Prostate gland (tissue), 2 donors: ENCODE measurements at regions not wholly inside any gene's neighbourhood (a gene's known extent, or its start where the extent isn't known, plus 50 kb on each side); places are given as distances from the start of the nearest gene placed in this dataset.
"Not testable (repeated sequence)": the region's sequence is repeated elsewhere in the genome, so short reads cannot be mapped to it uniquely, and the experiment has no call there.

Experiments used
- DNase-seq: peaks from one replicate; pipeline ENCODE4 v3.0.0-alpha.2; 2019; ENCODE audit warnings: low spot score
- H3K27ac ChIP-seq, 2 donors: fragments of 200-600 bp; sonication (generic); 2 replicates each; pipeline ENCODE4 v1.5.1; 2017 to 2019
- H3K27me3 ChIP-seq: fragments of 200-600 bp; sonication (generic); replicated peaks from 2 replicates; pipeline ENCODE4 v1.5.1; 2019; ENCODE audit not compliant: insufficient read depth
- H3K36me3 ChIP-seq, 2 donors: fragments of 200-600 bp; sonication (generic); 1 replicate in 1 of 2; 2 replicates in 1 of 2; pipeline versions ENCODE4 v1.5.1 to v1.8.1; 2017 to 2019
- H3K4me1 ChIP-seq: fragments of 200-600 bp; sonication (generic); replicated peaks from 2 replicates; pipeline ENCODE4 v1.5.1; 2019
- H3K4me3 ChIP-seq, 2 donors: fragments of 200-600 bp; sonication (generic); 2 replicates each; pipeline ENCODE4 v1.5.1; 2017 to 2019
- H3K9me3 ChIP-seq: fragments of 200-600 bp; sonication (generic); 2 replicates; pipeline ENCODE4 v1.5.1; 2017
- CTCF ChIP-seq, 4 experiments: fragments of 200-600 bp in 2 of 4; fragments of 450-650 bp in 2 of 4; sonication (generic) in 2 of 4; IDR thresholded peaks; 1 replicate in 3 of 4; 2 replicates in 1 of 4; pipeline ENCODE4 v1.5.1; 2016 to 2019; ENCODE audit warnings: antibody characterized with exemption in 4 of 4, mild to moderate bottlenecking in 2 of 4, moderate library complexity in 2 of 4
- POLR2A ChIP-seq: fragments of 450-650 bp; IDR thresholded peaks from one replicate; pipeline ENCODE4 v1.6.1; 2016; ENCODE audit warnings: antibody characterized with exemption, mild to moderate bottlenecking
- POLR2AphosphoS5 ChIP-seq: sonication (generic); formaldehyde crosslinking; IDR thresholded peaks from one replicate; pipeline ENCODE4 v1.6.1; 2017; ENCODE audit warnings: antibody characterized with exemption
- WGBS: methylation state at CpG from one replicate; pipeline ENCODE4 v1.1.5; 2018; 5-methylcytosine and 5-hydroxymethylcytosine counted together
- intact Hi-C: fragments of 100-400 bp; cut with DNase I; formaldehyde crosslinking; loops from one replicate; pipeline ENCODE4 v1.14.2; 2022

- 83% methylated on average over 2 of the region's 2 CpGs for WGBS
- no peaks in the 10 kb centered on the region for H3K36me3 ChIP-seq
- intact Hi-C loops = no loop called here
- no peak for DNase-seq
- H3K27ac ChIP-seq = no peak overlapping the region
- no peaks in the 10 kb centered on the region for H3K9me3 ChIP-seq
- TF ChIP-seq POLR2A (no peak), CTCF (IDR thresholded peaks at IDR 0.05) (no peak), POLR2AphosphoS5 (no peak)
- no peaks in the 10 kb centered on the region for H3K4me1 ChIP-seq
- H3K27me3 ChIP-seq = no peaks in the 10 kb centered on the region
- no peak overlapping the region for H3K4me3 ChIP-seq
Observed at GRCh38 chr9:7739595-7739994, 60.0 kb downstream of the DMAC1 start.

GRCh38 chr9:7735311-7735710, 64.3 kb downstream of the DMAC1 start:
- TF ChIP-seq CTCF (IDR thresholded peaks at IDR 0.05) = no peak
- no peak for TF ChIP-seq POLR2AphosphoS5
- no peak for TF ChIP-seq POLR2A

GRCh38 chr9:7730164-7730445, 69.5 kb downstream of the DMAC1 start:
- Histone ChIP-seq H3K36me3 (no peaks in the 10 kb centered on the region), H3K4me1 (no peaks in the 10 kb centered on the region), H3K27me3 (no peaks in the 10 kb centered on the region), H3K27ac (no peak overlapping the region), H3K4me3 (no peak overlapping the region), H3K9me3 (no peaks in the 10 kb centered on the region)
- TF ChIP-seq POLR2A (no peak), CTCF (IDR thresholded peaks at IDR 0.05) (no peak), POLR2AphosphoS5 (no peak)
- WGBS = 70% methylated on average over 1 of the region's 1 CpG
- intact Hi-C loops = no loop called here
- no peak for DNase-seq

More at GRCh38 chr9:7735311-7735710, 64.3 kb downstream of the DMAC1 start:
- intact Hi-C loops = no loop called here
- WGBS = 94% methylated on average over 2 of the region's 2 CpGs
- no peak for DNase-seq
- Histone ChIP-seq H3K36me3 (no peaks in the 10 kb centered on the region), H3K27me3 (no peaks in the 10 kb centered on the region), H3K4me3 (no peak overlapping the region), H3K4me1 (no peaks in the 10 kb centered on the region), H3K27ac (no peak overlapping the region), H3K9me3 (no peaks in the 10 kb centered on the region)

- TF ChIP-seq POLR2AphosphoS5 = no peak
- no peak for TF ChIP-seq POLR2A
- no peak for TF ChIP-seq CTCF (IDR thresholded peaks at IDR 0.05)
Observed at GRCh38 chr9:7729371-7730163, 70.0 kb downstream of the DMAC1 start.

GRCh38 chr9:7721291-7721690, 78.3 kb downstream of the DMAC1 start:
- Histone ChIP-seq H3K9me3 (no peaks in the 10 kb centered on the region), H3K27ac (no peak overlapping the region), H3K27me3 (no peaks in the 10 kb centered on the region), H3K4me1 (no peaks in the 10 kb centered on the region), H3K4me3 (no peak overlapping the region), H3K36me3 (no peaks in the 10 kb centered on the region)
- WGBS = 80% methylated on average over 2 of the region's 2 CpGs
- TF ChIP-seq POLR2A = no peak
- no peak for TF ChIP-seq POLR2AphosphoS5
- no peak for TF ChIP-seq CTCF (IDR thresholded peaks at IDR 0.05)
- intact Hi-C loops = no loop called here
- no peak for DNase-seq

More at GRCh38 chr9:7729371-7730163, 70.0 kb downstream of the DMAC1 start:
- WGBS = 87% methylated on average over 5 of the region's 5 CpGs
- Histone ChIP-seq H3K27ac (no peak overlapping the region), H3K4me3 (no peak overlapping the region), H3K27me3 (no peaks in the 10 kb centered on the region), H3K9me3 (no peaks in the 10 kb centered on the region), H3K4me1 (no peaks in the 10 kb centered on the region), H3K36me3 (no peaks in the 10 kb centered on the region)
- intact Hi-C loops = no loop called here
- no peak for DNase-seq

- H3K4me1 ChIP-seq, DNase-seq, H3K36me3 ChIP-seq, H3K4me3 ChIP-seq, H3K27me3 ChIP-seq, H3K9me3 ChIP-seq, H3K27ac ChIP-seq, intact Hi-C loops: not testable (repeated sequence)
- 93% methylated on average over 8 of the region's 8 CpGs for WGBS
Observed at GRCh38 chr9:7713088-7713487, 86.5 kb downstream of the DMAC1 start.
